ENCODE measurements at regions not wholly inside any gene's neighbourhood (a gene's known extent, or its start where the extent isn't known, plus 50 kb on each side); places are given as distances from the start of the nearest gene placed in this dataset.

- H3K4me3 ChIP-seq: no peak overlapping the region
- H3K36me3 ChIP-seq (ENCODE audit: control insufficient read depth, insufficient read depth, low read length): no peaks in the 10 kb centered on the region
- intact Hi-C loops (cut with micrococcal nuclease): loop anchor here (5.0 kb wide), 1 partner anchor 128 kb away; no protein-coding TSS in a partner anchor
- H3K27ac ChIP-seq (ENCODE audit: extremely low read depth, low read depth, low read length): no peak overlapping the region
- FAIRE-seq: no peak
- no peak for ATAC-seq
- peaks cover 6 to 9% of the 10 kb centered on the region in 2 experiments for H3K27me3 ChIP-seq (ENCODE audit: control insufficient read depth in 2 of 2, insufficient read depth in 2 of 2, low read length in 2 of 2)
- ChIA-PET CTCF (ENCODE audit: low intra/inter-chr PET ratio) (no interaction called here), POLR2A (interaction anchor here (1.1 kb wide), 2 partner anchors 126 to 132 kb away, joined by 3 to 4 read pairs; partner anchors contain the start of genes RPL27A and TRIM66)
- peaks cover 0 to 5% of the 10 kb centered on the region in 2 experiments; a peak in 4 of 5 replicates for H3K4me1 ChIP-seq (replicated peaks in 1 of 2; ENCODE audit: control insufficient read depth in 2 of 2, insufficient read depth in 2 of 2, low read length in 2 of 2)
- H3K9me3 ChIP-seq (replicated peaks; ENCODE audit: control insufficient read depth, insufficient read depth, low read depth, low read length): no peaks in the 10 kb centered on the region
- H3K9ac ChIP-seq (ENCODE audit: insufficient read depth in 1 of 2, low read depth in 2 of 2, low read length in 2 of 2): no peak overlapping the region
- no peak overlapping the region for H2AFZ ChIP-seq (ENCODE audit: low read depth, low read length)
- BruUV-seq (replicated peaks): no TSS peak
- no peak overlapping the region for H3K4me2 ChIP-seq (ENCODE audit: insufficient read depth, low read length)
- H4K20me1 ChIP-seq (replicated peaks; ENCODE audit: control insufficient read depth, insufficient read depth, low read length): no peaks in the 10 kb centered on the region
- in situ Hi-C loops (cut with MboI): no loop called here
- H3K79me2 ChIP-seq (ENCODE audit: control insufficient read depth, insufficient read depth, low read length): no peaks in the 10 kb centered on the region
- WGBS (ENCODE audit: insufficient coverage, low coverage, missing lambda C conversion rate): 7% methylated on average over 2 of the region's 2 CpGs
- DNase-seq (ENCODE audit: extremely low read depth in 1 of 4, low spot score in 3 of 4): no peak
- H3K9me1 ChIP-seq (ENCODE audit: control insufficient read depth, insufficient read depth, low read length): no peaks in the 10 kb centered on the region
- no peak for TF ChIP-seq CBFA2T2 (conservative IDR thresholded peaks at IDR 0.05)
- no peak for TF ChIP-seq NR2C2 (CRISPR knock-in tag; IDR thresholded peaks at IDR 0.05)
- no peak for TF ChIP-seq NR2C2 (tag; IDR thresholded peaks at IDR 0.05)
- TF ChIP-seq PHB2 (IDR thresholded peaks at IDR 0.05; ENCODE audit: low read depth): no peak
- TF ChIP-seq XRCC5 (IDR thresholded peaks at IDR 0.05; ENCODE audit: low read depth, low read length): no peak
- TF ChIP-seq E2F4 (CRISPR knock-in tag; IDR thresholded peaks at IDR 0.05; ENCODE audit: low read depth): no peak
- TF ChIP-seq MECOM (CRISPR knock-in tag; IDR thresholded peaks at IDR 0.05): no peak
- no peak for TF ChIP-seq E4F1 (CRISPR knock-in tag; IDR thresholded peaks at IDR 0.05; ENCODE audit: borderline replicate concordance)
- TF ChIP-seq HMGXB4 (CRISPR knock-in tag; IDR thresholded peaks at IDR 0.05): no peak
- no peak for TF ChIP-seq ZFP1 (CRISPR knock-in tag; IDR thresholded peaks at IDR 0.05)
- no peak for TF ChIP-seq E2F3 (CRISPR knock-in tag; IDR thresholded peaks at IDR 0.05)
- no peak for TF ChIP-seq SRSF3 (IDR thresholded peaks at IDR 0.05; ENCODE audit: insufficient read depth, low read length)
- no peak for TF ChIP-seq ZMIZ1 (IDR thresholded peaks at IDR 0.05; ENCODE audit: low read depth in 2 of 2, low read length in 2 of 2)
- no peak for TF ChIP-seq SMARCA4 (IDR thresholded peaks at IDR 0.05)
- TF ChIP-seq CREM (IDR thresholded peaks at IDR 0.05; ENCODE audit: low read depth): no peak
- TF ChIP-seq MAX (CRISPR knock-in tag; IDR thresholded peaks at IDR 0.05): no peak
Observed at GRCh38 chr11:8814923-8815240, 96.1 kb upstream of the AKIP1 start.

Data from K562 (cell line).